ENCODE measurements at regions not wholly inside any gene's neighbourhood (a gene's known extent, or its start where the extent isn't known, plus 50 kb on each side); places are given as distances from the start of the nearest gene placed in this dataset.
"Not testable (repeated sequence)": the region's sequence is repeated elsewhere in the genome, so short reads cannot be mapped to it uniquely, and the experiment has no call there.

DNA sequence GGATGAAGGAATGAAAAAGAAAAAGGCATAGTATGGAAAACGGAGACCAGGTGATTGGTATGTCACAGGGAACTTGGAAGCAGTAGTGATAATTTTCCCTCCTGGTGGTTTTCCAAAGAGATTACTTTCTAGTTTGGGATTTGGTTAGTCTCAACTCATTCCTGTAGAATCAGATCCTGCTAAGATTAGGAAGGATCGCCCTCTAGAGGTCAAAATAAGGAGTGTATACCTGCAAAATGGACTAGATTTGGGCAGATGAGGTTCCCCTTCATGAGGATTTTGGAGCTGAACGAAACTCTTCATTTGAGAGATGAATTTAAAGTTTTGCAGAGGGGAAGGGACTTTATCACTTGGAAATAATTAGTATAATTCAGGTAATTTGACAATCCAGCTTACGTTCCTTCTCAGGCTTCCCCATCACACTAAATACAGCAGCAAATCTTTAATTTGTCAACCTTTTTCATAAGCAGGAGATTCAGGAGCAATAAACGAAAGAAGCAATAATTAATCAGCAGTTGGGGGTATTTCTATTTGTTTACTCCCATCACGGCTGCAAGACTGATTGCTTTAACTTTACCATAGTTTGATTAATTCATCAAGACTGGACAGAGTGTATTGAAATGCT, 65.2 kb downstream of the CCDC195 start:
- no peaks in the 10 kb centered on the region for H3K9me3 ChIP-seq (ENCODE audit: insufficient read depth, low read depth, low read length)
- H3K79me2 ChIP-seq (ENCODE audit: insufficient read depth, low read length) = no peaks in the 10 kb centered on the region
- Mint-ChIP-seq H3K4me3 (ENCODE audit: unreplicated experiment) (no peak overlapping the region), H3K4me1 (ENCODE audit: low read depth, unreplicated experiment) (no peaks in the 10 kb centered on the region), H3K27me3 (ENCODE audit: low read depth, unreplicated experiment) (no peaks in the 10 kb centered on the region), H3K36me3 (ENCODE audit: low read depth, unreplicated experiment) (peaks cover 2% of the 10 kb centered on the region), H3K9me3 (ENCODE audit: unreplicated experiment) (peaks cover 11% of the 10 kb centered on the region), H3K27ac (ENCODE audit: unreplicated experiment) (no peak overlapping the region)
- peak; percentile 25 for DNase-seq (ENCODE audit: low read depth)
- H2AFZ ChIP-seq (ENCODE audit: low read depth, low read length) = no peak overlapping the region
- H3K36me3 ChIP-seq (ENCODE audit: insufficient read depth, low read length) = no peaks in the 10 kb centered on the region
- no peak overlapping the region for H3K4me2 ChIP-seq (ENCODE audit: low read length)
- no peak overlapping the region for H3K27ac ChIP-seq (ENCODE audit: low read depth, low read length)
- peak; percentile 62 for FAIRE-seq
- peaks cover 2% of the 10 kb centered on the region for H3K27me3 ChIP-seq (ENCODE audit: insufficient read depth, low read length)
- no peak overlapping the region for H3K4me3 ChIP-seq (ENCODE audit: insufficient read depth, low read depth, low read length)
- no peaks in the 10 kb centered on the region for H3K4me1 ChIP-seq (ENCODE audit: insufficient read depth, low read length)
- H4K20me1 ChIP-seq (ENCODE audit: insufficient read depth, low read length) = no peaks in the 10 kb centered on the region
- no peak overlapping the region for H3K9ac ChIP-seq (ENCODE audit: low read length)
- TF ChIP-seq, protein P1, sequence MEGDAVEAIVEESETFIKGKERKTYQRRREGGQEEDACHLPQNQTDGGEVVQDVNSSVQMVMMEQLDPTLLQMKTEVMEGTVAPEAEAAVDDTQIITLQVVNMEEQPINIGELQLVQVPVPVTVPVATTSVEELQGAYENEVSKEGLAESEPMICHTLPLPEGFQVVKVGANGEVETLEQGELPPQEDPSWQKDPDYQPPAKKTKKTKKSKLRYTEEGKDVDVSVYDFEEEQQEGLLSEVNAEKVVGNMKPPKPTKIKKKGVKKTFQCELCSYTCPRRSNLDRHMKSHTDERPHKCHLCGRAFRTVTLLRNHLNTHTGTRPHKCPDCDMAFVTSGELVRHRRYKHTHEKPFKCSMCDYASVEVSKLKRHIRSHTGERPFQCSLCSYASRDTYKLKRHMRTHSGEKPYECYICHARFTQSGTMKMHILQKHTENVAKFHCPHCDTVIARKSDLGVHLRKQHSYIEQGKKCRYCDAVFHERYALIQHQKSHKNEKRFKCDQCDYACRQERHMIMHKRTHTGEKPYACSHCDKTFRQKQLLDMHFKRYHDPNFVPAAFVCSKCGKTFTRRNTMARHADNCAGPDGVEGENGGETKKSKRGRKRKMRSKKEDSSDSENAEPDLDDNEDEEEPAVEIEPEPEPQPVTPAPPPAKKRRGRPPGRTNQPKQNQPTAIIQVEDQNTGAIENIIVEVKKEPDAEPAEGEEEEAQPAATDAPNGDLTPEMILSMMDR (IDR thresholded peaks at IDR 0.05; ENCODE audit: insufficient read depth, low read depth, low read length) = peak; percentile 85
- no peak for TF ChIP-seq EZH2 (IDR thresholded peaks at IDR 0.05; ENCODE audit: insufficient read depth, low read length)

DNA sequence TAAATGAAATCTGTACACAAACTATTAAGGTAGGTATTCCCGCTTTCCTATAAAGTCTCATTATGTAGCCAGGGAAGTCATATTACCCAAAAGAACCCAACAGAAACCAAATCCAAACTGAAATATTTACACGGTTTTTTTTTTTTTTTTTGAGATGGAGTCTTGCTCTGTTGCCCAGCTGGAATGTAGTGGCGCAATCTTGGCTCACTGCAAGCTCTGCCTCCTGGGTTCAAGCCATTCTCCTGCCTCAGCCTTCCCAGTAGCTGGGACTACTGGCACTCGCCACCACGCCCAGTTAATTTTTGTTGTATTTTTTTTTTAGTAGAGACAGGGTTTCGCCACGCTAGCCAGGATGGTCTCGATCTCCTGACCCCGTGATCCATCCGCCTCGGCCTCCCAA, 62.5 kb upstream of the CUL3 start:
- not testable (repeated sequence) for H3K27ac ChIP-seq (ENCODE audit: low read depth, low read length); H3K27me3 ChIP-seq (ENCODE audit: insufficient read depth, low read length); H2AFZ ChIP-seq (ENCODE audit: low read depth, low read length); H3K4me1 Mint-ChIP-seq (ENCODE audit: low read depth, unreplicated experiment); H3K4me2 ChIP-seq (ENCODE audit: low read length); H3K27ac Mint-ChIP-seq (ENCODE audit: unreplicated experiment); FAIRE-seq; DNase-seq (ENCODE audit: low read depth); H3K4me1 ChIP-seq (ENCODE audit: insufficient read depth, low read length); H3K9ac ChIP-seq (ENCODE audit: low read length); H3K36me3 Mint-ChIP-seq (ENCODE audit: low read depth, unreplicated experiment); H3K79me2 ChIP-seq (ENCODE audit: insufficient read depth, low read length); H3K9me3 ChIP-seq (ENCODE audit: insufficient read depth, low read depth, low read length); H3K27me3 Mint-ChIP-seq (ENCODE audit: low read depth, unreplicated experiment); H3K9me3 Mint-ChIP-seq (ENCODE audit: unreplicated experiment); H3K4me3 Mint-ChIP-seq (ENCODE audit: unreplicated experiment); H4K20me1 ChIP-seq (ENCODE audit: insufficient read depth, low read length); H3K36me3 ChIP-seq (ENCODE audit: insufficient read depth, low read length); H3K4me3 ChIP-seq (ENCODE audit: insufficient read depth, low read depth, low read length)

DNA sequence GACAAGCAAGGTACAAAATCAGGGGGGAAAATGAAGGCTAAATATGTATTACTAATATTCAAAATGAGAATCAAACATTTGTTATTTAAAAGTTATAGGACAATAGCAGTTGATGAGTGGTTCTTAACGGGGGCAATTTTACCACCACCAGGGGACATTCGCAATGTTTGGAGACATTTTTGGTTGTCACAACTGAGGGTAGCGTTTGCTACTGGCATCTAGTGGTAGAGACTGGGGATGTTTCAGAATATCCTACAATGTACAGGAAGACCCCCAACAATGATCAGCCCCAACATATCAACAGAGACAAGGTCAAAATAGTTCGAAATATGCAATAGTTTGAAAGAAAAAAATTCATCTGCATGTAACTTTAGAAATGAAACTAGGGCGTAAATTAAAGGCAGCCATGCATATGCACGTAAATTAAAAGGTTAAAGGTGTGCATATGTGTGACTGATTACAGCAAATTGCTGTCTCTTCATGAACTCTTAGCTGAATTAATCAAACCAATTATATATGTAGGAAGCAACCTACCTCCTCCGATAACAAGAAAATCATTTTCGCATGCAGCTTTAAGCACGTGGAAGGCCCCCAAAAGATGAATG, 61.2 kb upstream of the CUL3 start:
- H3K4me1 ChIP-seq (ENCODE audit: insufficient read depth, low read length) = no peaks in the 10 kb centered on the region
- no peaks in the 10 kb centered on the region for H3K9me3 ChIP-seq (ENCODE audit: insufficient read depth, low read depth, low read length)
- H2AFZ ChIP-seq (ENCODE audit: low read depth, low read length) = no peak overlapping the region
- no peaks in the 10 kb centered on the region for H3K27me3 ChIP-seq (ENCODE audit: insufficient read depth, low read length)
- H3K4me2 ChIP-seq (ENCODE audit: low read length) = no peak overlapping the region
- peak; percentile 71 for FAIRE-seq
- no peak overlapping the region for H3K27ac ChIP-seq (ENCODE audit: low read depth, low read length)
- H3K9me3 Mint-ChIP-seq (ENCODE audit: unreplicated experiment) = no peaks in the 10 kb centered on the region
- no peaks in the 10 kb centered on the region for H3K36me3 ChIP-seq (ENCODE audit: insufficient read depth, low read length)
- H3K9ac ChIP-seq (ENCODE audit: low read length) = no peak overlapping the region
- TF ChIP-seq, protein P1 (IDR thresholded peaks at IDR 0.05; ENCODE audit: insufficient read depth, low read depth, low read length) = peak; percentile 52
- no peak for TF ChIP-seq EZH2 (IDR thresholded peaks at IDR 0.05; ENCODE audit: insufficient read depth, low read length)
- no peaks in the 10 kb centered on the region for H3K79me2 ChIP-seq (ENCODE audit: insufficient read depth, low read length)
- H3K27me3 Mint-ChIP-seq (ENCODE audit: low read depth, unreplicated experiment) = peaks cover 4% of the 10 kb centered on the region
- H3K4me1 Mint-ChIP-seq (ENCODE audit: low read depth, unreplicated experiment) = no peaks in the 10 kb centered on the region
- no peak overlapping the region for H3K27ac Mint-ChIP-seq (ENCODE audit: unreplicated experiment)
- no peak for DNase-seq (ENCODE audit: low read depth)
- no peak overlapping the region for H3K4me3 Mint-ChIP-seq (ENCODE audit: unreplicated experiment)
- H3K36me3 Mint-ChIP-seq (ENCODE audit: low read depth, unreplicated experiment) = no peaks in the 10 kb centered on the region
- H3K4me3 ChIP-seq (ENCODE audit: insufficient read depth, low read depth, low read length) = no peak overlapping the region
- H4K20me1 ChIP-seq (ENCODE audit: insufficient read depth, low read length) = no peaks in the 10 kb centered on the region
